ENCODE measurements at regions not wholly inside any gene's neighbourhood (a gene's known extent, or its start where the extent isn't known, plus 50 kb on each side); places are given as distances from the start of the nearest gene placed in this dataset.

GRCh38 chr22:48940266-48941032 lies 887.2 kb downstream of the BRD1 start:
- Histone ChIP-seq H3K27me3 (ENCODE audit: insufficient read depth, low read length) (no peaks in the 10 kb centered on the region), H3K9me3 (ENCODE audit: control insufficient read depth in 1 of 2, insufficient read depth in 1 of 2, low read depth in 1 of 2, low read length in 2 of 2) (no peaks in the 10 kb centered on the region), H3K36me3 (ENCODE audit: control insufficient read depth in 1 of 2, insufficient read depth in 2 of 2, low read length in 2 of 2) (no peaks in the 10 kb centered on the region), H3K4me2 (ENCODE audit: low read length) (no peak overlapping the region), H3K9ac (ENCODE audit: low read length) (no peak overlapping the region), H3K9me2 (ENCODE audit: insufficient read depth) (no peaks in the 10 kb centered on the region), H3K4me1 (ENCODE audit: control insufficient read depth in 1 of 2, insufficient read depth in 2 of 2, low read length in 2 of 2) (no peaks in the 10 kb centered on the region), H3K4me3 (replicated peaks in 1 of 2; ENCODE audit: low read depth in 1 of 2, low read length in 2 of 2) (no peak overlapping the region), H2AFZ (ENCODE audit: low read depth, low read length, poor library complexity, severe bottlenecking) (no peak overlapping the region), H3K79me2 (ENCODE audit: insufficient read depth, low read length) (no peaks in the 10 kb centered on the region), H3K27ac (ENCODE audit: low read depth, low read length) (no peak overlapping the region), H4K20me1 (ENCODE audit: insufficient read depth) (no peaks in the 10 kb centered on the region)
- no peak for ATAC-seq
- no peak for DNase-seq (ENCODE audit: low read depth, low spot score)
- TF ChIP-seq ZFX (IDR thresholded peaks at IDR 0.05) = no peak
- TF ChIP-seq YY1 (IDR thresholded peaks at IDR 0.05; ENCODE audit: extremely low read depth, insufficient replicate concordance, low read depth, low read length) = no peak
- intact Hi-C loops (cut with micrococcal nuclease) = no loop called here
- RAD21 ChIA-PET (ENCODE audit: low non-redundant PET in 1 of 2, low total read pairs in 2 of 2, uncharacterized antibody in 2 of 2, unreplicated experiment in 2 of 2) = no interaction called here
- no TSS peak for BruUV-seq (replicated peaks)
- POLR2A ChIA-PET = no interaction called here
- CTCF ChIA-PET = no interaction called here

- CTCF ChIA-PET = no interaction called here
Measured at GRCh38 chr22:48939441-48940265, 888.0 kb downstream of the BRD1 start.

More at GRCh38 chr22:48939441-48940265, 888.0 kb downstream of the BRD1 start:
- Histone ChIP-seq H3K9me2 (ENCODE audit: insufficient read depth) (no peaks in the 10 kb centered on the region), H3K79me2 (ENCODE audit: insufficient read depth, low read length) (no peaks in the 10 kb centered on the region), H2AFZ (ENCODE audit: low read depth, low read length, poor library complexity, severe bottlenecking) (no peak overlapping the region), H3K9me3 (ENCODE audit: control insufficient read depth in 1 of 2, insufficient read depth in 1 of 2, low read depth in 1 of 2, low read length in 2 of 2) (no peaks in the 10 kb centered on the region), H3K27ac (ENCODE audit: low read depth, low read length) (no peak overlapping the region), H3K4me3 (replicated peaks in 1 of 2; ENCODE audit: low read depth in 1 of 2, low read length in 2 of 2) (no peak overlapping the region), H3K4me2 (ENCODE audit: low read length) (no peak overlapping the region), H4K20me1 (ENCODE audit: insufficient read depth) (no peaks in the 10 kb centered on the region), H3K36me3 (ENCODE audit: control insufficient read depth in 1 of 2, insufficient read depth in 2 of 2, low read length in 2 of 2) (no peaks in the 10 kb centered on the region), H3K9ac (ENCODE audit: low read length) (no peak overlapping the region), H3K27me3 (ENCODE audit: insufficient read depth, low read length) (no peaks in the 10 kb centered on the region), H3K4me1 (ENCODE audit: control insufficient read depth in 1 of 2, insufficient read depth in 2 of 2, low read length in 2 of 2) (no peaks in the 10 kb centered on the region)
- DNase-seq (ENCODE audit: low read depth, low spot score) = no peak
- intact Hi-C loops (cut with micrococcal nuclease) = no loop called here
- ChIA-PET RAD21 (ENCODE audit: low non-redundant PET in 1 of 2, low total read pairs in 2 of 2, uncharacterized antibody in 2 of 2, unreplicated experiment in 2 of 2) (no interaction called here), POLR2A (no interaction called here)
- TF ChIP-seq CEBPB (IDR thresholded peaks at IDR 0.05; ENCODE audit: low read depth) (no peak), EZH2 (IDR thresholded peaks at IDR 0.05) (no peak)
- no peak for ATAC-seq
- no TSS peak for BruUV-seq (replicated peaks)
